ENCODE measurements at regions not wholly inside any gene's neighbourhood (a gene's known extent, or its start where the extent isn't known, plus 50 kb on each side); places are given as distances from the start of the nearest gene placed in this dataset.

- DNase-seq: no peak
These were observed 247.5 kb downstream of the MREG start for GRCh38 chr2:215765729-215766360.

- no peak for DNase-seq
These were observed 248.8 kb downstream of the MREG start for GRCh38 chr2:215764441-215765048.

DNA sequence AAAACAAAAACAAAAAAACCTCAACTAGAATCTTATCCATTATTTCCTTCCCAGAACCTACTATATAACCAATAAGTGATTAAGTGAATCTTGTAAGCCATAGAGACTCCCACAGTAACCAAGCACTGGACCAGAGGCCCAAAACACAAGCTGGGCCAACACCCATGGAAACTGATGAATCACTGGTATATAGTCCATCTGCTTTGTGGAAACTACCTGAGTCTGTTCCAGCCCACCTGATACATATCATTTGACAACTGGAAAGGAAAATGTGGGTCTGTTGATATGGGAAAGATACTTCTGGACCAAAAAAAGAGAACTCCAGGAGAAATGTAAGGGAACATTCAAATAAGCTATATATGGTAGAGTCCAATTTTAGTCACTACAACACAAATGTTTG is 252.8 kb downstream of the MREG start:
- no peak for DNase-seq

- DNase-seq: no peak
These were observed 253.3 kb downstream of the MREG start for GRCh38 chr2:215760091-215760490.

- DNase-seq: no peak
These were observed 254.7 kb downstream of the MREG start for GRCh38 chr2:215758691-215759090.

DNA sequence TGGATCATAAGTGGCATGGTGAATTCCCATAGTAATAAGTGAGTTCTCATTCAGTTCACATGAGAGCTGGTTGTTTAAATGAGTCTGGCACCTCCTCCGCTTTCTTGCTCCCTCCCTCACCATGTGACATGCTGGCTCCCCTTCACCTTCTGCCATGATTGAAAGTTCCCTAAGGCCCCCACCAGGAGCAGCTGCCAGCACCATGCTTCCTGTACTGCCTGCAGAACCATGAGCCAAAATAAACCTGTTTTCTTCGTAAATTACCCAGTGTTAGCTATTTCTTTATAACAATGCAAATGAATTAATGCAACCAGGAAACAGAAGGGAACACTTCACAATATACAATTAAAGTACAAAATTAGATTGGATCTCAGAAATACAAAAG is 257.0 kb downstream of the MREG start:
- no peak for DNase-seq

GRCh38 chr2:215755641-215756345 is 257.6 kb downstream of the MREG start:
- no peak for DNase-seq

- DNase-seq: no peak
These were observed 258.8 kb downstream of the MREG start for GRCh38 chr2:215754546-215754945.

- no peak for DNase-seq
These were observed 259.5 kb downstream of the MREG start for GRCh38 chr2:215753808-215754207.

GRCh38 chr2:215752991-215753390 is 260.4 kb downstream of the MREG start:
- DNase-seq: no peak

- no peak for DNase-seq
These were observed 260.9 kb downstream of the MREG start for GRCh38 chr2:215752436-215752835.

DNA sequence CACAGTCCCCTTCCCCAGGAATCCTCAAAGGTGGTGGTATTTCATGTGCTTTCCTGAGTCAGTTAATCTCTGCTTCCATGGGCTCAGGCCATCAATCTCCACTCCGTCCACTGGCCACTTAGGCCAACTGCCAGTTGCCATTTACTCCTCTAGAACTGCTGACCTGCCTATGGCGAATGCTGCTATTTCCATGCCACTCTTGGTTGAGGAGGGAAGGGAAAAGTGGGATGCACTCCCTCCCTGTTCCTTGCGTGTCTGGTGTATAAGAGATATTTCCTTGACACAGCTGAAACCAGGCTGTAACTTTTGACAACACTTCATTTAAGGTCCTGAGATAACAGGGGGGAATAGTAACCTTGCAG is 261.5 kb downstream of the MREG start:
- DNase-seq: no peak

- DNase-seq: no peak
These were observed 262.0 kb downstream of the MREG start for GRCh38 chr2:215751200-215751910.

DNA sequence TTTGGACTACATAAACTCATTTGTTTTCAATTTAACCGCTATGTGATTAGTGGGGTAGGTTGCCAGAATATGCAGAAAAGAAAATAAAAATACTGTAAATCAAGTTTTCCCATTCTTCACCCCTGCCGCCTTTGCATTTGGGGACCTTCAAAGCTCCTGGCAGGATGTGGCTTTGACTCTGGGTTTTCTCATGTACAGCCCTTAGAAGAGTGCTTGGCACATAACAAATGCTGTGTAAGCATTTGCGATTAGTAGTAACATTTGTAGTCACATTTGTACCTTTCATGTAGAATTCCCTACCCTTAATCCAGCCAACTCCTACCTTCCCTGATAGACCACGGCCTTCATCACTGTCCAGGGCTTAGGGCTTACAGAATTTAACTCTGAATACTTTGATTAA is 262.6 kb downstream of the MREG start:
- peak; percentile 11 for DNase-seq

DNA sequence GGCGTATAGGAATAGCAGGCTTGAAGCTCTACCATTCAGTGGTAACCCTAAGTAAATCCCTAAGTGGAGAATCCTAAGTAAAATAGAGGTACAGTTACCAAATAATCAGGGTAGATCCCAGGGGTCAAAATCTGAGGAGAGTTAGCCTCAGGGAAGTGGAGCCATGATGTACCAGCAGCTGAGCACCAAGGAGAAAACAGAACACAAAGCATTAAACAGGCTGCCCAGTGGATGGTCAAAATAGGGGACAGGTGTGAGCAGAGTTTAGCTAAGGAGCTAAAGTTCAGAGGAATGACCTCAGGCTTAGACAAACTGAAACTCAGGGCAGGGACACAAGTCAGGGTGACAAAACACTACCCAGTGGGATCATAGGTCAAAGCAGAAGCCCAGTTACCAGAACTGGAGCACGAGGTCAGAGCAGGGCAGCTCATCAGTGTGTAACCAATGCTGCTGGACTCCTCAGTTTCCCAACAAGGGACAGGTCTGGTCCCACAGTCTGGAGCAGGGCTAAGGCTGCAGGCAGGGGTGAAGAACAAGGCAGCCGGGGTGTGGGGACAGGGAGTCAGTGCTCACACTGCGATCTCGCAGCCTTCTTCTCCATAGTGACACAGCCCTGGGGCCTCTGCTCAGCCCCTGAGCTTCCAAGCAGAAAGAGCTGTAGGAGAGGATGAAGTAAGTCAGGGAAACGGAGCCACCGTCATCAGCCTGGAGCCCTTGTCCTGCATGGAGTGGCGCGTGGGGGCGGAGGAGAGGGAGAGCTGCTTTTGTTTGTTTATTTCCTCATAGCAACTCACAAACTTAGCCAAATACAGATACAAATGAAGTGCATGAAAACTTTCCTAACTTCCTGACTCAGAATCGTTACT is 264.0 kb downstream of the MREG start:
- no peak for DNase-seq

DNA sequence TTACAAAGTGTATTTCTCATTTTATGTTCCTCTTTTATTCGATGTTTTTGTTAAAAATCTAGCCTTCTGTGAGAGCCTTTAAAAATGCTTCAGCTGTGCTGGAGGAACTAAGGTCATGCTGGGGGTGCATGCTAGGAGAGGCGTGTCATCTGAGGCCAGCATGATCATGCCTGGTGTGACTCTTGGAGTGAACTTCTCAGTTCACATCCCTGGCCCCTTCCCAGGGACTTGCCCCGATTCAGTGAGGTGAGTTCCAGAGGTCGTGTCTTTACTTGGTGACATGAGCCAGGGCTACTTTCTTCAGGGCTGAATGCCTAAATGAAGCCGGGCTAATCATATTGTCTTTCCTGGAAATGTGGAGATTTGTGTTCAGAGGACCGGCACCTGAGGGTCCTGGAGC is 264.9 kb downstream of the MREG start:
- DNase-seq: no peak

DNA sequence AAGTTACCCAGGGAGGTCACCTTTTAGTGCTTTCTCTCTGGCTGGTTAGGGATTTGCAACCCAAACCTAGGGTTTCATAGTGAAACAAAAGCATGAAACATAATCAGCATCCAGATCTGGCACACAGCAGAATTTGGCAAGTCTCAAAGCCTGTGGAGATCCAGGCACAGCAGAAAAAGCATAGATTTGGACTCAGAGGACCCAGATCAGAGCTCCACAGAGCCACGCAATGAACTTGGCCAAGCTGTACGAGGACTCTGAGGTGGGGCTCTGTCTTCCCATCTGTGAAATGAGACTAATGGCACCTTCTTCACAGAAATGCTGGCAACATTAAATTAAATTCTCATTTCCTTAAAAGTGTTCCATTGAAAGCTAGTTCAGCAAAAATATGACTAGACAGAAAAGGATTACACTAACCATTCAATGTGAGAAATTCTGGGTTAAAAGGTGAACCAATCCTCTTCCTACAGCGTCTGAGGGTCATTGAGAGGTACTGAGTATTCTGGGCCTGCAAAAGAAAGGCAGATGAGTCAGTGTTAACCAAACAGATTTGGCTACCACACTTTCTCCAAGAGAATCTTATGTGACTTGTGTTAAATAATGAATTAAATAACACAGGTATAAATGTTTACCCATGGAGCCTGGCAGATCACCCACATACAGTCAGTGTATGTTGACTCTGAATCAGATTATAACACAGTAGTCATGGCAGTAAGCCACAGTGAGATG is 266.3 kb downstream of the MREG start:
- no peak for DNase-seq

GRCh38 chr2:215746226-215746886 is 267.0 kb downstream of the MREG start:
- DNase-seq: no peak

DNA sequence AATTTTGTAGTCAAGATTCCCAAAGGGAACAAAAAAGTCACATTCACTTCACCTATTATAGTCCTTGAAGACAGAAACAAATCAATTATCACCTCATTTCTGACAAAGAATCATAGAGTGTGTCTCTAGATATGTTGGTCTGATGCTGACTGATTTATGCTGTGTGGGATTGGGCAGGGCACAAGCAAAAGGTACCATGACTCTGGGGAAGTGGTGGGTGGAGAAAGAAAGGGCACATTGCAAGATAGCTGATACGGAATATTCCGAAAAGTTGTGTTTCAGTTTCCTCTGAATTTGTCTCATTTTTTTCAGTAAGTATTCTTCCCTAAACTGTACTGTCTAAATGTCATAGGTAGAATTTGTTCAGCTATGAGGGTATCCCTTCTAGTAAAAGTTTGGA is 268.0 kb downstream of the MREG start:
- DNase-seq: no peak

- no peak for DNase-seq
These were observed 268.8 kb downstream of the MREG start for GRCh38 chr2:215744514-215744913.

DNA sequence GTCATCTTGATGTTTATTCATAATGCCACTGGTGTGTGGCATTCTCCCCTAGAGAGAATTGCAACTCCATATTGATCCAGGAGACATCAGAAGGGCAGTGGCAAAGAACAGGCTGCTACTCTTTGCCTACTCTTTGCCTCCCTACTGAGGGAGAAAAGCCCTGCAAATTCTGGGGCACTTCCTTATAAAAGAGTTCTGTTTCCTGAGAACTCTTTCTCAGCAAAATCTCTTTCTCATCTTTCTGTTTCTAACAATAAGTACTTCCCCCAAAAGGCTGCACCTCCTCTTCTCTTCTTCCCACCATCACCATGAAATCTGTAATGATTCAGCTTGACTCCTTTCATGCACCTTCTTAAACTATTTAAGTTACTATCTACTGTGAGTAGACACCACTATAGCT is 270.3 kb downstream of the MREG start:
- no peak for DNase-seq

DNA sequence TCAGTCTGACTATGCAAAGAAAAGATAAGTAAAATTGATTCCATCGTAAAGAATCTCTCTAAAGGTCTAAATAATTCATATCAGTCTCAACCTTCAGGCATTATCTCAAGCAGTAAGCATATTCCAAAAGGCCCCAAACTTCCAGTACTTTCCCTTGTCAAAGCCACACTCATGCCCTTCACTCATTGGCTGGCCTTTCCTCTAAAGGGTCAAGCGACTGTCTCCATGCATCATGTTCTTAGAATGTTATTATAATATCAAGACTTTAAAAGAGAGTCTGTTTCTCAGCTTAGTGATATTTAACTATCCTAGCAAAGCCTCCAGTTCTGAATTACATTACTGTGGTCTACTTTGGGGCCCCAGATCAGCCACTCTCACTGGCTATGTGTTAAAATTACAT is 271.3 kb downstream of the MREG start:
- no peak for DNase-seq
